Endothelial cell (in vitro differentiated cells): ENCODE measurements at regions not wholly inside any gene's neighbourhood (a gene's known extent, or its start where the extent isn't known, plus 50 kb on each side); places are given as distances from the start of the nearest gene placed in this dataset.

ENCODE experiments used
- DNase-seq: peaks from one replicate; pipeline ENCODE4 v3.0.0; 2021; ENCODE audit warnings: low spot score
- H3K27ac Mint-ChIP-seq: one replicate; pipeline ENCODE4 v1.8.0; 2021; ENCODE audit warnings: mixed read lengths, inconsistent platforms; ENCODE audit not compliant: unreplicated experiment
- H3K27me3 Mint-ChIP-seq: one replicate; pipeline ENCODE4 v1.8.0; 2021; ENCODE audit warnings: mild to moderate bottlenecking, moderate library complexity, mixed read lengths, inconsistent platforms; ENCODE audit not compliant: unreplicated experiment
- H3K36me3 Mint-ChIP-seq: one replicate; pipeline ENCODE4 v1.8.0; 2021; ENCODE audit warnings: mild to moderate bottlenecking, low read depth, mixed read lengths, inconsistent platforms; ENCODE audit not compliant: unreplicated experiment
- H3K4me1 Mint-ChIP-seq: one replicate; pipeline ENCODE4 v1.8.0; 2021; ENCODE audit warnings: mild to moderate bottlenecking, mixed read lengths, inconsistent platforms; ENCODE audit not compliant: unreplicated experiment
- H3K4me3 Mint-ChIP-seq: one replicate; pipeline ENCODE4 v1.8.0; 2021; ENCODE audit warnings: mild to moderate bottlenecking, mixed read lengths, inconsistent platforms; ENCODE audit not compliant: unreplicated experiment
- H3K9me3 Mint-ChIP-seq: one replicate; pipeline ENCODE4 v1.8.0; 2021; ENCODE audit warnings: mixed read lengths, inconsistent platforms; ENCODE audit not compliant: unreplicated experiment
- CTCF ChIP-seq: fragments of 200-600 bp; sonication (generic); IDR thresholded peaks from one replicate; pipeline ENCODE4 v1.5.0; 2021; ENCODE audit warnings: antibody characterized with exemption; ENCODE audit not compliant: unreplicated experiment

GRCh38 chr5:158534203-158534602 is 565.5 kb downstream of the EBF1 start:
- TF ChIP-seq CTCF = no peak
- no peak for DNase-seq
- Mint-ChIP-seq H3K27me3 (no peaks in the 10 kb centered on the region), H3K9me3 (no peaks in the 10 kb centered on the region), H3K4me3 (no peak overlapping the region), H3K27ac (no peak overlapping the region), H3K4me1 (no peaks in the 10 kb centered on the region), H3K36me3 (no peaks in the 10 kb centered on the region)

GRCh38 chr5:158532739-158533138 is 567.0 kb downstream of the EBF1 start:
- H3K27me3 Mint-ChIP-seq = no peaks in the 10 kb centered on the region
- TF ChIP-seq CTCF = no peak
- H3K4me1 Mint-ChIP-seq = no peaks in the 10 kb centered on the region
- DNase-seq = no peak
- no peaks in the 10 kb centered on the region for H3K36me3 Mint-ChIP-seq
- no peaks in the 10 kb centered on the region for H3K9me3 Mint-ChIP-seq
- H3K27ac Mint-ChIP-seq = no peak overlapping the region
- no peak overlapping the region for H3K4me3 Mint-ChIP-seq

- H3K4me1 Mint-ChIP-seq = no peaks in the 10 kb centered on the region
- H3K36me3 Mint-ChIP-seq = no peaks in the 10 kb centered on the region
- H3K27me3 Mint-ChIP-seq = no peaks in the 10 kb centered on the region
- TF ChIP-seq CTCF = no peak
- no peak overlapping the region for H3K27ac Mint-ChIP-seq
- no peak for DNase-seq
- H3K9me3 Mint-ChIP-seq = no peaks in the 10 kb centered on the region
- H3K4me3 Mint-ChIP-seq = no peak overlapping the region
Measured at GRCh38 chr5:158531860-158532259, 567.9 kb downstream of the EBF1 start.

GRCh38 chr5:158530115-158530514 is 569.6 kb downstream of the EBF1 start:
- H3K4me1 Mint-ChIP-seq = no peaks in the 10 kb centered on the region
- H3K36me3 Mint-ChIP-seq = no peaks in the 10 kb centered on the region
- no peaks in the 10 kb centered on the region for H3K27me3 Mint-ChIP-seq
- no peak overlapping the region for H3K4me3 Mint-ChIP-seq
- TF ChIP-seq CTCF = no peak
- H3K9me3 Mint-ChIP-seq = no peaks in the 10 kb centered on the region
- H3K27ac Mint-ChIP-seq = no peak overlapping the region
- no peak for DNase-seq

- TF ChIP-seq CTCF = no peak
- DNase-seq = no peak
- Mint-ChIP-seq H3K4me3 (no peak overlapping the region), H3K27ac (no peak overlapping the region), H3K4me1 (no peaks in the 10 kb centered on the region), H3K36me3 (no peaks in the 10 kb centered on the region), H3K27me3 (no peaks in the 10 kb centered on the region), H3K9me3 (no peaks in the 10 kb centered on the region)
Measured at GRCh38 chr5:158529454-158529853, 570.3 kb downstream of the EBF1 start.
